ENCODE measurements at regions not wholly inside any gene's neighbourhood (a gene's known extent, or its start where the extent isn't known, plus 50 kb on each side); places are given as distances from the start of the nearest gene placed in this dataset.

DNA sequence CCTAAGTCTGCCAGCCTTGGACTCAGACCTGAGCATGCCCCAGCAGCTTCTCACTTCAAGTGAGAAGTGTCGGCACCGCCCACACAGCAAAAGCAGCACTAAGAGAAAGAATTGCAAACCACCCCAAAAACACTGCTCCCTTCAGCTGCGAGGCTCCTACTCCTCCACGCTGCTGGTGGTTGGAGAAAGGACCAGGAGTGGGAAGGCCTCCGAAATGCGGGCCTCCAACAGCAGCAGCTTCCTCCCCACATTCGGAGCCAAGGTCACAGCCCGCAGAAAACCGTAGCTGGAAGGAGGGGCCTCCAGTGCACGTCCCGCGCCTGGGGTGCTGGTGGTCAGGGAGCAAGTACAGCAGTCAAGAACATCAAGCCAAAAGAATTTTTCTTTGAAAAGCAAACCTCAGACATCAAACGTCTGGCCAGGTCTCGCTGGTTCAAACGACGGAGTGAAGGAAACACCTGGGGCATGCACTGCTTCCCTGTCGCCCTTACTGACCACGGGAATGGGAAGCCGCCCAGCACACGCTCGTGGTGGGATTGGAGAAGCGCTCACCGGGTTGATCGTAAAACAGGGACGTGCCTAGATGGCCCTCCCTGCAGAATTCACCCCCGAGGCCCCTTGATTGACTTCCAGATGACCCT, 185.6 kb upstream of the CST7 start:
- no peak for TF ChIP-seq CTCF (IDR thresholded peaks at IDR 0.05)

- TF ChIP-seq CTCF (IDR thresholded peaks at IDR 0.05): no peak
Measured at GRCh38 chr20:24764027-24764793, 184.9 kb upstream of the CST7 start.

- no peak for TF ChIP-seq CTCF (IDR thresholded peaks at IDR 0.05)
Measured at GRCh38 chr20:24764794-24765202, 184.3 kb upstream of the CST7 start.

DNA sequence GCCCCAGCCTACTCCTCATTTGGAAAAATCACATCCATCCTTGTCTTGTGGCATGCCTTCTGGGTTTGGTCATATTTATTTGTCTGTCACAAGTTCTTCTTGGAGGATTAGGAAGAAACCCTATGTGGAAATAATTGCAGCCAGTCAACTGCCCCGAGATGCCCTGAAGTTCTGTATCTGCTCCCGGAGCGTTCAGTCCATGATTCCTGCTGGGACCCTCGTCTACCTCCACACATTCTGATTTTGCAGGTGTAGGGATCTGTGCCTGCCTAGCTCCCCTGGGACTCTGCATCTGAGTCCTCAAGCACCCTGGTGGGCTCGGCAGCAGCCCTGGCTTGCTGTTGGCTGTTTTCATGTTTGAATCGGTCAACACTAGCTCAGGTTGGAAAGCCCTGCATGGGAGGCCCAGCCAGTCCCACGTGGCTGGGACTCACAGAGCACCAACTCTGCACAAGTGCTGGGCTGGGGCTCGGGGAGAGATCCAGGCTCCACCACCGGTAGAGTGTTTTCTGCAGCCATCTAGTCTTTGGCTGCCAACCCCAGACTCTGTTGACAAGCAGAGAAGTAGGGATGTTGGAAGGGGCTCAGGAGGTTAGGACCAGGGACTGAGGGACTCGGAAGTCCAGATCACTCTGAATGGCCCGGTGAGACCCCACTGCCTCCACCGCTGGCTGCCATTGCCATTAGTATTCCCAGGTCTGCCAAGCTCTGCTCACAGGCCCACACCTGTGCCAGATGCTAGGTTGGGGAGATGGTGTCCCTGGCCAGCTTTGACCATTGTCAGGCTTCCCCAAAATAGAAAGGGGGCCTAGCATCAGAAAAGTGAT, 183.5 kb upstream of the CST7 start:
- no peak for TF ChIP-seq CTCF (IDR thresholded peaks at IDR 0.05)

- no peak for TF ChIP-seq CTCF (IDR thresholded peaks at IDR 0.05)
Measured at GRCh38 chr20:24766143-24766527, 182.9 kb upstream of the CST7 start.

GRCh38 chr20:24766826-24767622, 182.0 kb upstream of the CST7 start:
- no peak for TF ChIP-seq CTCF (IDR thresholded peaks at IDR 0.05)

- TF ChIP-seq CTCF (IDR thresholded peaks at IDR 0.05): no peak
Measured at GRCh38 chr20:24767623-24768100, 181.4 kb upstream of the CST7 start.

All from LNCAP (cell line).